GM12874 (cell line): ENCODE measurements at regions not wholly inside any gene's neighbourhood (a gene's known extent, or its start where the extent isn't known, plus 50 kb on each side); places are given as distances from the start of the nearest gene placed in this dataset.

Experiments
- CTCF ChIP-seq: IDR thresholded peaks from 2 replicates; pipeline ENCODE4 v1.5.1; 2011; ENCODE audit warnings: low read depth, mild to moderate bottlenecking, control low read depth, low read length, moderate library complexity; ENCODE audit not compliant: insufficient read depth

- TF ChIP-seq CTCF = no peak
Observed at GRCh38 chr16:73768786-73769203, 527.8 kb upstream of the PSMD7 start.

GRCh38 chr16:73764321-73764720 is 532.3 kb upstream of the PSMD7 start:
- TF ChIP-seq CTCF = no peak

- no peak for TF ChIP-seq CTCF
Observed at GRCh38 chr16:73756289-73757178, 540.1 kb upstream of the PSMD7 start.

- TF ChIP-seq CTCF = no peak
Observed at GRCh38 chr16:73753931-73754330, 542.7 kb upstream of the PSMD7 start.

GRCh38 chr16:73750639-73751038 is 546.0 kb upstream of the PSMD7 start:
- TF ChIP-seq CTCF = no peak

- TF ChIP-seq CTCF = no peak
Observed at GRCh38 chr16:73747328-73747727, 549.3 kb upstream of the PSMD7 start.

- TF ChIP-seq CTCF = no peak
Observed at GRCh38 chr16:73746554-73746953, 550.1 kb upstream of the PSMD7 start.
